ENCODE measurements at regions not wholly inside any gene's neighbourhood (a gene's known extent, or its start where the extent isn't known, plus 50 kb on each side); places are given as distances from the start of the nearest gene placed in this dataset.

DNA sequence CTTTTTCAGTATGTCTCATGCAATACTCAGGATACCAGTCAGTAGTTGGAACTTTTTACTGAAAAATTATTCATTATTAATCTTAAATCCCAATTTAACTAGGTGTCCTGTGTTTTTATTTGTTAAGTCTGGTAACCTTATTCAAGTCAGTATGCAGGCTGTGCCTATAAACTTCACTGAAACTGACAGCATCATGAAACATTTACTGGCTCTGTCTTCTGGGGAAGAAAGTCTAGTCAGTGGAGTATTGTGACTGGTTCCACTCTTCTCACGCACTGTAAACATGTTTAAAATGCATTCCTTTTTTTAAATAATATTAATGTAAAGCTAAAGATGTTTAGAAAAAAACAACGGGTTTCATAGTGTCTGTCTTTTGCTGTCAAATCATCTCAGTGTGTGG lies 739.7 kb downstream of the LTN1 start:
- peaks cover 0 to 7% (median 4%) of the 10 kb centered on the region in 5 donors for H3K4me1 ChIP-seq (ENCODE audit: control insufficient read depth in 5 of 5, insufficient read depth in 5 of 5, low read length in 5 of 5)
- TF ChIP-seq, protein P1, sequence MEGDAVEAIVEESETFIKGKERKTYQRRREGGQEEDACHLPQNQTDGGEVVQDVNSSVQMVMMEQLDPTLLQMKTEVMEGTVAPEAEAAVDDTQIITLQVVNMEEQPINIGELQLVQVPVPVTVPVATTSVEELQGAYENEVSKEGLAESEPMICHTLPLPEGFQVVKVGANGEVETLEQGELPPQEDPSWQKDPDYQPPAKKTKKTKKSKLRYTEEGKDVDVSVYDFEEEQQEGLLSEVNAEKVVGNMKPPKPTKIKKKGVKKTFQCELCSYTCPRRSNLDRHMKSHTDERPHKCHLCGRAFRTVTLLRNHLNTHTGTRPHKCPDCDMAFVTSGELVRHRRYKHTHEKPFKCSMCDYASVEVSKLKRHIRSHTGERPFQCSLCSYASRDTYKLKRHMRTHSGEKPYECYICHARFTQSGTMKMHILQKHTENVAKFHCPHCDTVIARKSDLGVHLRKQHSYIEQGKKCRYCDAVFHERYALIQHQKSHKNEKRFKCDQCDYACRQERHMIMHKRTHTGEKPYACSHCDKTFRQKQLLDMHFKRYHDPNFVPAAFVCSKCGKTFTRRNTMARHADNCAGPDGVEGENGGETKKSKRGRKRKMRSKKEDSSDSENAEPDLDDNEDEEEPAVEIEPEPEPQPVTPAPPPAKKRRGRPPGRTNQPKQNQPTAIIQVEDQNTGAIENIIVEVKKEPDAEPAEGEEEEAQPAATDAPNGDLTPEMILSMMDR (IDR thresholded peaks at IDR 0.05; ENCODE audit: control extremely low read depth, extremely low read depth): no peak
- DNase-seq (no peak), ATAC-seq (ENCODE audit: insufficient read depth, low FRiP score) (no peak)
- no peaks in the 10 kb centered on the region for H3K9me3 ChIP-seq (ENCODE audit: control insufficient read depth in 4 of 4, insufficient read depth in 3 of 4, low read length in 3 of 4)
- H3K4me3 ChIP-seq: no peak overlapping the region
- H3K36me3 ChIP-seq (ENCODE audit: control insufficient read depth in 4 of 4, insufficient read depth in 4 of 4, low read length in 4 of 4): no peaks in the 10 kb centered on the region
- no peak overlapping the region for H3K27ac ChIP-seq (ENCODE audit: low read depth in 1 of 2, low read length in 1 of 2)
- H3K9ac ChIP-seq (ENCODE audit: insufficient read depth in 1 of 2, low read length in 2 of 2): no peak overlapping the region
- 84 to 91% methylated on average over 2 of the region's 2 CpGs for WGBS, 2 donors
- H3K27me3 ChIP-seq (ENCODE audit: control insufficient read depth in 3 of 3, insufficient read depth in 3 of 3, low read length in 2 of 3): no peaks in the 10 kb centered on the region

DNA sequence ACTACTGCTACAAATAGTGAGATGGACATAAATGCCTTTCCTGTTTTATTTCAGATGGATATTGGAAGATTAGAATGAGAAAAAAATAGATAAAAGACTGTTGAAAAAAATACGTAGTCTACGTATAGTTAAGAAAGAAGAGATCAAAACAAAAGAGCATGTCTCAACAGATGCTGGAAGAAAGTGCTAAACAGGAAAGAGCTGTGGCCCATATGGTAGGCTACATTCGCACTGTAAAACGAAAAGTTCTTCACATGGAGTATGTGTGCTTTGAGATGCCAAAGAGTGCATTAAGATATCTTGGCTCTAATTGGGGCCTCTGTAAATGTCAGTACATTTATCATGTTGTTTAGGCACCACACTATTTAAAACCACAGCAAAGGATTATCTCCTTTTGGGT lies 741.7 kb downstream of the LTN1 start:
- H3K4me3 ChIP-seq: no peak overlapping the region
- no peak for DNase-seq
- ATAC-seq (ENCODE audit: insufficient read depth, low FRiP score): no peak

DNA sequence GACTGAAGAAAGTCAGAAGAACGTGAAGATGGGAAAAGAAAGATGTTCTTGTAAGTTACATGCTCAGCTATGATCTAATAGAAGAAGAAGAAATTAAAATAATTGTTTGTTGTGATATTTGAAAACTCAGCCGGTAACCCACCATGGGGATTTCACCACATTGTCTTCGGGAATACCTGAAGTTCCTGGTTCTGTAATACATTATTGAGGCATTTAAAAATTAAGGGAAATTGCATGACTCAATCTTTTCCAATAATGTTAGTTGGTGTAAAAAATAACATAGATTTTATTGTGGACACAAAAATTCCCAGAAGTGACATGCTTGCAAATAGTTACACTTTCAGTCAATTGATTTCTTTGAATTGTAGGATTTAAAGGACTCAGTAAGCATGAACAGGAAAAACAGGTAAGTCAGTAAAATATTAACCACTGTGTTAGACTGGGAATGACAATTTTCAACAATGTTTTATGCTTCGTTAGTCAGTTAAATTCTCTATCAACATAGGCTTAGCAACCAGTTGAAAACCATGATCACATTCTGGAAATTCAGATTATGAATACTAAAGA lies 745.1 kb downstream of the LTN1 start:
- Histone ChIP-seq H3K27ac (ENCODE audit: low read depth in 1 of 2, low read length in 1 of 2) (no peak overlapping the region), H3K9ac (ENCODE audit: insufficient read depth in 1 of 2, low read length in 2 of 2) (no peak overlapping the region), H3K27me3 (ENCODE audit: control insufficient read depth in 3 of 3, insufficient read depth in 3 of 3, low read length in 2 of 3) (no peaks in the 10 kb centered on the region), H3K4me3 (no peak overlapping the region), H3K4me1 (ENCODE audit: control insufficient read depth in 5 of 5, insufficient read depth in 5 of 5, low read length in 5 of 5) (no peaks in the 10 kb centered on the region), H3K9me3 (ENCODE audit: control insufficient read depth in 4 of 4, insufficient read depth in 3 of 4, low read length in 3 of 4) (no peaks in the 10 kb centered on the region), H3K36me3 (ENCODE audit: control insufficient read depth in 4 of 4, insufficient read depth in 4 of 4, low read length in 4 of 4) (no peaks in the 10 kb centered on the region)
- WGBS, 2 donors: 85 to 86% methylated on average over 4 of the region's 4 CpGs
- DNase-seq: peak in 2 of 3 donors; percentile 28 to 60
- no peak for ATAC-seq (ENCODE audit: insufficient read depth, low FRiP score)
- TF ChIP-seq, protein P1 (IDR thresholded peaks at IDR 0.05; ENCODE audit: control extremely low read depth, extremely low read depth): no peak

More for the DNA sequence above, 741.7 kb downstream of the LTN1 start:
- Histone ChIP-seq H3K4me1 (ENCODE audit: control insufficient read depth in 5 of 5, insufficient read depth in 5 of 5, low read length in 5 of 5) (no peaks in the 10 kb centered on the region), H3K27ac (ENCODE audit: low read depth in 1 of 2, low read length in 1 of 2) (no peak overlapping the region), H3K9ac (ENCODE audit: insufficient read depth in 1 of 2, low read length in 2 of 2) (no peak overlapping the region), H3K9me3 (ENCODE audit: control insufficient read depth in 4 of 4, insufficient read depth in 3 of 4, low read length in 3 of 4) (no peaks in the 10 kb centered on the region), H3K36me3 (ENCODE audit: control insufficient read depth in 4 of 4, insufficient read depth in 4 of 4, low read length in 4 of 4) (no peaks in the 10 kb centered on the region), H3K27me3 (ENCODE audit: control insufficient read depth in 3 of 3, insufficient read depth in 3 of 3, low read length in 2 of 3) (no peaks in the 10 kb centered on the region)
- TF ChIP-seq, protein P1 (IDR thresholded peaks at IDR 0.05; ENCODE audit: control extremely low read depth, extremely low read depth): no peak
- WGBS, 2 donors: 92% methylated on average over 4 of the region's 4 CpGs

DNA sequence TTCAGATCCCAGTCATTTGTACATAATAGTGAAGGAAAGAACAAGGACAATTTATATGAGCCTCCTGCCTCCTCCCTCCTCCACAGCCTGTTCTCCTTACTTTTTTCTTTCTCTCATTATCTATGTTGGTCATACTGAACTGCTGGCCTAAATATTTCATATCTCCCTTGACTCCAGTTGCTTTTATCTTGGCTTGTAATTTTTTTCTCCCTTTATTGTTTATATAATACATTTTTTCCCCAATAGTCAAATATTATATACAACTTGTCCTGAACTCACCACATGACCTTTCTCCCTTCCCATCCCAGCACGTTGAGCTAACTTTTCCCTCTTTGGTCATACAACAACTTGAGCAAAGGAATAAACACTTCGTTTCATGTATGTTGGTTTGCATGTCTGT lies 752.1 kb downstream of the LTN1 start:
- WGBS, 2 donors: 54 to 75% methylated on average over 2 of the region's 2 CpGs
- Histone ChIP-seq H3K27me3 (ENCODE audit: control insufficient read depth in 3 of 3, insufficient read depth in 3 of 3, low read length in 2 of 3) (no peaks in the 10 kb centered on the region), H3K9ac (ENCODE audit: insufficient read depth in 1 of 2, low read length in 2 of 2) (no peak overlapping the region), H3K36me3 (ENCODE audit: control insufficient read depth in 4 of 4, insufficient read depth in 4 of 4, low read length in 4 of 4) (no peaks in the 10 kb centered on the region), H3K4me1 (ENCODE audit: control insufficient read depth in 5 of 5, insufficient read depth in 5 of 5, low read length in 5 of 5) (peaks cover 0 to 23% (median 0%) of the 10 kb centered on the region in 5 donors), H3K27ac (ENCODE audit: low read depth in 1 of 2, low read length in 1 of 2) (no peak overlapping the region), H3K9me3 (ENCODE audit: control insufficient read depth in 4 of 4, insufficient read depth in 3 of 4, low read length in 3 of 4) (no peaks in the 10 kb centered on the region), H3K4me3 (no peak overlapping the region)
- no peak for DNase-seq
- TF ChIP-seq, protein P1 (IDR thresholded peaks at IDR 0.05; ENCODE audit: control extremely low read depth, extremely low read depth): no peak
- ATAC-seq (ENCODE audit: insufficient read depth, low FRiP score): no peak

All from lung (tissue), 11 donors.